GM23248 (cell line): ENCODE measurements at regions not wholly inside any gene's neighbourhood (a gene's known extent, or its start where the extent isn't known, plus 50 kb on each side); places are given as distances from the start of the nearest gene placed in this dataset.

Experiments
- EZH2 ChIP-seq: fragments of 200-600 bp; sonication (generic); IDR thresholded peaks from 2 replicates; pipeline ENCODE4 v1.6.1; 2018; ENCODE audit warnings: antibody characterized with exemption, mild to moderate bottlenecking; ENCODE audit not compliant: insufficient read depth, poor library complexity, severe bottlenecking
- EZH2phosphoT487 ChIP-seq: fragments of 200-600 bp; sonication (generic); IDR thresholded peaks from 2 replicates; pipeline ENCODE4 v1.6.1; 2018; ENCODE audit warnings: antibody characterized with exemption, moderate library complexity, mild to moderate bottlenecking, low read depth; ENCODE audit not compliant: insufficient read depth

- TF ChIP-seq EZH2 (no peak), EZH2phosphoT487 (no peak)
Measured at GRCh38 chr5:162520878-162521277, 453.3 kb downstream of the GABRG2 start.
